PFSK-1 (cell line): ENCODE measurements at regions not wholly inside any gene's neighbourhood (a gene's known extent, or its start where the extent isn't known, plus 50 kb on each side); places are given as distances from the start of the nearest gene placed in this dataset.

Source experiments
- FOXP2 ChIP-seq: optimal IDR thresholded peaks from 2 replicates; pipeline ENCODE3; 2011; ENCODE audit warnings: borderline replicate concordance, control low read depth, inconsistent platforms; ENCODE audit not compliant: insufficient read depth; ENCODE audit errors: extremely low read length, extremely low read depth
- POLR2AphosphoS5 ChIP-seq: IDR thresholded peaks from 2 replicates; pipeline ENCODE4 v1.6.1; 2012; ENCODE audit warnings: low read depth, mild to moderate bottlenecking, control low read depth, low read length, moderate library complexity
- REST ChIP-seq, 2 experiments: IDR thresholded peaks; 2 replicates each; pipeline versions ENCODE4 v1.6.1 to v1.8.0; 2011 to 2012; ENCODE audit warnings: low read depth in 2 of 2, low read length in 2 of 2, control low read depth in 1 of 2, inconsistent platforms in 1 of 2, mild to moderate bottlenecking in 1 of 2, moderate library complexity in 1 of 2; ENCODE audit not compliant: insufficient read depth in 1 of 2
- SIN3A ChIP-seq: IDR thresholded peaks from 2 replicates; pipeline ENCODE4 v1.6.1; 2012; ENCODE audit warnings: mild to moderate bottlenecking, low read length, moderate library complexity, borderline replicate concordance; ENCODE audit not compliant: insufficient read depth
- TAF1 ChIP-seq: IDR thresholded peaks from 2 replicates; pipeline ENCODE4 v1.6.1; 2012; ENCODE audit warnings: low read length, control low read depth, borderline replicate concordance; ENCODE audit not compliant: insufficient read depth

GRCh38 chr14:97642631-97643030 lies 845.4 kb downstream of the VRK1 start:
- TF ChIP-seq REST (IDR thresholded peaks at IDR 0.05; ENCODE audit: insufficient read depth in 1 of 2, low read depth in 2 of 2, low read length in 2 of 2) (no peak), POLR2AphosphoS5 (no peak), TAF1 (no peak), SIN3A (no peak), FOXP2 (no peak)
